HFFc6 (cell line): ENCODE measurements at regions not wholly inside any gene's neighbourhood (a gene's known extent, or its start where the extent isn't known, plus 50 kb on each side); places are given as distances from the start of the nearest gene placed in this dataset.

Experiments
- DNase-seq: peaks from one replicate; pipeline ENCODE4 v3.0.0-alpha.2; 2018
- H3K27ac Mint-ChIP-seq: 2 replicates; pipeline ENCODE4 v1.8.0; 2020; ENCODE audit warnings: mild to moderate bottlenecking, mixed read lengths
- H3K27me3 Mint-ChIP-seq: 2 replicates; pipeline ENCODE4 v1.8.0; 2021; ENCODE audit warnings: mild to moderate bottlenecking, moderate library complexity, mixed read lengths; ENCODE audit not compliant: insufficient read depth
- H3K36me3 Mint-ChIP-seq: 2 replicates; pipeline ENCODE4 v1.8.0; 2021; ENCODE audit warnings: low read depth, mixed read lengths
- H3K4me1 Mint-ChIP-seq: 2 replicates; pipeline ENCODE4 v1.8.0; 2020; ENCODE audit warnings: low read depth, mixed read lengths
- H3K4me3 Mint-ChIP-seq: 2 replicates; pipeline ENCODE4 v1.8.0; 2020; ENCODE audit warnings: mild to moderate bottlenecking, moderate library complexity, mixed read lengths
- H3K9me3 Mint-ChIP-seq: 2 replicates; pipeline ENCODE4 v1.8.0; 2020; ENCODE audit warnings: mild to moderate bottlenecking, mixed read lengths
- TF ChIP-seq, protein P1 (sequence below): fragments of 200-600 bp; sonication (generic); IDR thresholded peaks from 2 replicates; pipeline ENCODE4 v1.5.0; 2021; ENCODE audit warnings: antibody characterized with exemption, mild to moderate bottlenecking

DNA sequence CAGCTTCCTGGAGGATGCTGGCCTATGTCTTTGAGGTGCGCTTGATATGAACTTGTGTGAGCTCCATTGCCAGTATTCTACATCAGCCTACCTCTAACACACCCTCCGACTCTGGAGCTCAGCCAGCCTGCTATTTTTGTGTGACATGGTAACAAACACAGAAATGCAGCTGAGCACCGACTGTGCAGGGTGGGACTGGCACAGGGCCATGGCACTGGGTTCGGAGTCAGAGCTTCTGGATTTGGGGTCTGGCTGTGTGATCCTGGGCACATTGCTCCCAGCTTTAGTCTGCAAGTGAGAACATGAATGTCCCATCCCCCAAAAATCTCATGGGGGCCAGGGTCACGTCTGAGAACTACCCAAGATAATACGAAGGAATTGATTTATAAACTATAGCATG, 257.2 kb upstream of the CTBP2 start:
- Mint-ChIP-seq H3K27ac (no peak overlapping the region), H3K9me3 (no peaks in the 10 kb centered on the region), H3K4me1 (peaks cover 12% of the 10 kb centered on the region), H3K36me3 (0 out of 2 replicates have a peak, but pooled peaks cover 5% of the 10 kb centered on the region), H3K4me3 (no peak overlapping the region), H3K27me3 (peaks cover 13% of the 10 kb centered on the region; the same call in 1 of the 2 replicates)
- no peak for DNase-seq
- TF ChIP-seq, protein P1, sequence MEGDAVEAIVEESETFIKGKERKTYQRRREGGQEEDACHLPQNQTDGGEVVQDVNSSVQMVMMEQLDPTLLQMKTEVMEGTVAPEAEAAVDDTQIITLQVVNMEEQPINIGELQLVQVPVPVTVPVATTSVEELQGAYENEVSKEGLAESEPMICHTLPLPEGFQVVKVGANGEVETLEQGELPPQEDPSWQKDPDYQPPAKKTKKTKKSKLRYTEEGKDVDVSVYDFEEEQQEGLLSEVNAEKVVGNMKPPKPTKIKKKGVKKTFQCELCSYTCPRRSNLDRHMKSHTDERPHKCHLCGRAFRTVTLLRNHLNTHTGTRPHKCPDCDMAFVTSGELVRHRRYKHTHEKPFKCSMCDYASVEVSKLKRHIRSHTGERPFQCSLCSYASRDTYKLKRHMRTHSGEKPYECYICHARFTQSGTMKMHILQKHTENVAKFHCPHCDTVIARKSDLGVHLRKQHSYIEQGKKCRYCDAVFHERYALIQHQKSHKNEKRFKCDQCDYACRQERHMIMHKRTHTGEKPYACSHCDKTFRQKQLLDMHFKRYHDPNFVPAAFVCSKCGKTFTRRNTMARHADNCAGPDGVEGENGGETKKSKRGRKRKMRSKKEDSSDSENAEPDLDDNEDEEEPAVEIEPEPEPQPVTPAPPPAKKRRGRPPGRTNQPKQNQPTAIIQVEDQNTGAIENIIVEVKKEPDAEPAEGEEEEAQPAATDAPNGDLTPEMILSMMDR, result no peak

DNA sequence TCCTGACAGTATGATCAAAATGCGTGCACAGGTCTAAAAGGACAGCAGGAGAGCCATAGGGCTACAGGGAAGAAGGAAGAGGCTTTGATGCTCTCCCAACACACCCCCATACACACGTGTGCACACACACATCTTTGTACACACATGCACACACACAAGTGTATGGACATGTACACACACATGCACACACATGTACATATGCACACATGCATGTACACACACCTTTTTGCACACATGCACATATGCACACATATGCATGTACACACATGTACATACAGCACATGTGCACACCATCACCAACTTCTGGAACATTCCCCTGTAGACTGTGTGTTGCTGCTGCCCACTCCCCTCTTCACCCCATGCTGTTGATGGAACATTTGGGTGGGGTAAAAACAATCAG, 255.6 kb upstream of the CTBP2 start:
- no peak overlapping the region for H3K27ac Mint-ChIP-seq
- no peak for DNase-seq
- H3K4me3 Mint-ChIP-seq, result no peak overlapping the region
- H3K9me3 Mint-ChIP-seq, result no peaks in the 10 kb centered on the region; the same call in 1 of the 2 replicates
- 0 out of 2 replicates have a peak, but pooled peaks cover 5% of the 10 kb centered on the region for H3K36me3 Mint-ChIP-seq
- H3K4me1 Mint-ChIP-seq, result peaks cover 22% of the 10 kb centered on the region
- TF ChIP-seq, protein P1, result no peak
- peaks cover 13% of the 10 kb centered on the region; the same call in 1 of the 2 replicates for H3K27me3 Mint-ChIP-seq

DNA sequence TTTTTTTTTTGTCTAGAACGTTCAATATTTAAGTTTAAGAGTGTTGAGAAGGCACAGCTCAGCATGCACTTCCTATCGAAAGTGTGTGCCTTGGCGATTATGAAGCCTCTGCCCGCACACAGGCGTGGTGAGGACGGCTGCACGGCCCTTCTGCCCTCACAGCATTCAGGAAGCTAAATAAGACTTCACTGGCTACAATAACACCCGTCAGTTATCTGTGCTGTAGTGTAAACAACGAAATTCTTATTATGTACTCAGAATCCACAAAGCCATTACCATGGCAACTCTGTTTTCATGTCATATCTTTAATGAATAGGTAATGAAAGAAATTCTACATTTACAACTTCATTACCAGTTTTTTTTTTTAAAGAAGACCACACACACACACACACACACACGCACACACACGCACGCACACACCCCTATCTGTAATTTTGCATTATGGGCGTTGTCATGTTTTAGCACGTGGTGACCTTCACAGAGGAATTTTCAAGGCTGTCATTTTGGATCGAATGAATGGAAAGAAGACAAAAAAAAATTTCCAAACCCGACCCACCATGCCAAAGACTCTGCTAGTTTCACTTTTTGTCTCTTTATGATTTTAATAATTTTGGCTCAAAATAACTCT, 254.8 kb upstream of the CTBP2 start:
- TF ChIP-seq, protein P1, result no peak
- H3K4me3 Mint-ChIP-seq, result no peak overlapping the region
- peaks cover 13% of the 10 kb centered on the region for H3K27me3 Mint-ChIP-seq
- peaks cover 22% of the 10 kb centered on the region for H3K4me1 Mint-ChIP-seq
- DNase-seq, result no peak
- no peak overlapping the region for H3K27ac Mint-ChIP-seq
- H3K36me3 Mint-ChIP-seq, result 0 out of 2 replicates have a peak, but pooled peaks cover 5% of the 10 kb centered on the region
- H3K9me3 Mint-ChIP-seq, result no peaks in the 10 kb centered on the region; the same call in 1 of the 2 replicates

DNA sequence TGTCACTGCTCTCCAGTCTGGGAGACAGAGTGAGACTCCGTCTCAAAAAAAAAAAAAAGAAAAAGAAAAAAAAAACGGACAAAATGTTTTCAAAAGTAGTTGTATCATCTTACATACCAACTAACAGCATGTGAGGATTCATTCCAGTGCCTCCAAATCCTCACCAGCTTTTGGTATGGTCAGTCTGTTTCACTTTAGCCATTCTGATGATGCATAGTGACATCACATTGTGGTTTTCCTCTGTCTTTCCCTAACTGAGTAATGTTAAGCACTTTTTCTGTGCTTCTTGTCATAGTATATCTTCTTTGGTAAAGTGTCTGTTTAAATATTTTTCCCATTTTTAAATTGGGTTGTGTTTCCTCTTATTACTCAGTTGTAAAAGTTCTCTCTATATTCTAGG, 251.4 kb upstream of the CTBP2 start:
- TF ChIP-seq, protein P1, result no peak
- Mint-ChIP-seq H3K36me3 (no peaks in the 10 kb centered on the region), H3K9me3 (no peaks in the 10 kb centered on the region; the same call in 1 of the 2 replicates), H3K27ac (no peak overlapping the region), H3K4me1 (peaks cover 41% of the 10 kb centered on the region), H3K27me3 (peaks cover 6% of the 10 kb centered on the region), H3K4me3 (no peak overlapping the region)
- peak; percentile 93 for DNase-seq

DNA sequence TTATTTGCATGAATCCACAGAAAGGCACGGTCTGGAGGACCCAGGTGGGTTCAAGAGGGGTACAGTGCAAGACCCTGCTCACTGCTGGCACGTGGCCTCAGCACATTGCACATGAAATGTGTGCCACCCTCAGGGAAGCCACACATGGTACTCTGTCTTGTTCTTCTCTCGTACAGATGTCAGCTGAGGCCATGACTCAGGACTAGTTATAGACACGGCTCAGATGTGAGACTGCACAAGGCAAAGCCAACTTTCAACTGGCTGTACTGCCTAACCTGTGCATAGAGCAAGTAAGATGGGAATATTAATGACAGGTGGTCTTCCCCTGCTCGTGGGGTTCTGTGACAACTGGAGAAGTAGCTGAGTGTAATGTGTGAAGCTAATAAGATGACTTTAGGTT, 249.4 kb upstream of the CTBP2 start:
- TF ChIP-seq, protein P1, result no peak
- Mint-ChIP-seq H3K4me1 (peaks cover 41% of the 10 kb centered on the region), H3K4me3 (no peak overlapping the region), H3K27ac (no peak overlapping the region), H3K9me3 (no peaks in the 10 kb centered on the region; the same call in 1 of the 2 replicates), H3K27me3 (peaks cover 2% of the 10 kb centered on the region), H3K36me3 (no peaks in the 10 kb centered on the region)
- no peak for DNase-seq
